ENCODE measurements at regions not wholly inside any gene's neighbourhood (a gene's known extent, or its start where the extent isn't known, plus 50 kb on each side); places are given as distances from the start of the nearest gene placed in this dataset.

DNA sequence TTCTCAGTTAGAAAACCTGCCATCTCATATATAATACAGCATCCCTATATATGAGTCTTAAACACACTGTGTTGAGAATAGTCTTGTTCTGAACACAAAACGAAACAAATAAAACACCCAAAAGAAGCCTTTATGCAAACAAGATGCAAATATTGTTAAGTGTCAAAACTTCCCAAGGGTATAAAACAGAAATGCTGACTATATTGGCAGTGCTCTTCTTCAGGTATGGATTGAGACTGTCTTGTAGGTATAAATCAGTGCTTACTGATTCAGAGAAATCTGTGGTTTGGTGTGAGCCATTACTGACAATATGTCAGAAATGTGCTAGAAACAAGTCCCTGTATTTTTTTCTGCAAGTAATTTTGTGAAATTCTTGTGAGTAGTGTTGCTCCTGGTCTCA, 82.8 kb upstream of the CTSO start:
- Histone ChIP-seq H3K79me2 (replicated peaks; ENCODE audit: insufficient read depth) (no peaks in the 10 kb centered on the region), H3K27ac (ENCODE audit: low read depth) (no peak overlapping the region), H3K27me3 (ENCODE audit: insufficient read depth) (no peaks in the 10 kb centered on the region), H3K36me3 (ENCODE audit: insufficient read depth) (no peaks in the 10 kb centered on the region), H3K4me2 (no peak overlapping the region), H4K20me1 (replicated peaks; ENCODE audit: insufficient read depth) (no peaks in the 10 kb centered on the region), H3K4me3 (no peak overlapping the region), H2AFZ (no peak overlapping the region), H3F3A (replicated peaks; ENCODE audit: low read depth) (no peaks in the 10 kb centered on the region), H3K9me2 (ENCODE audit: insufficient read depth) (peaks cover 18% of the 10 kb centered on the region), H3K4me1 (ENCODE audit: insufficient read depth) (peaks cover 11% of the 10 kb centered on the region; the same call in 1 of the 2 replicates)
- DNase-seq (ENCODE audit: low spot score) (no peak), ATAC-seq (no peak)
- Mint-ChIP-seq H3K27me3 (ENCODE audit: insufficient read depth, low read depth, poor library complexity) (no peaks in the 10 kb centered on the region), H3K4me3 (no peak overlapping the region), H3K4me1 (no peaks in the 10 kb centered on the region; the same call in 2 of the 3 replicates), H3K27ac (no peak overlapping the region), H3K9me3 (no peaks in the 10 kb centered on the region; the same call in 2 of the 3 replicates), H3K36me3 (ENCODE audit: low read depth) (no peaks in the 10 kb centered on the region)
- TF ChIP-seq CTCF (conservative IDR thresholded peaks at IDR 0.05; ENCODE audit: low read depth in 2 of 2) (no peak), ETS1 (IDR thresholded peaks at IDR 0.05) (no peak), EZH2phosphoT487 (IDR thresholded peaks at IDR 0.05; ENCODE audit: unreplicated experiment) (no peak), NANOG (IDR thresholded peaks at IDR 0.05; ENCODE audit: borderline replicate concordance) (no peak), ZNF331 (CRISPR knock-in tag; IDR thresholded peaks at IDR 0.05; ENCODE audit: low read depth) (no peak), CREB1 (CRISPR knock-in tag; IDR thresholded peaks at IDR 0.05; ENCODE audit: low read depth) (no peak), POLR2AphosphoS5 (IDR thresholded peaks at IDR 0.05; ENCODE audit: low read depth) (no peak), ZNF462 (CRISPR knock-in tag; IDR thresholded peaks at IDR 0.05) (no peak), EZH2 (IDR thresholded peaks at IDR 0.05; ENCODE audit: low read depth, unreplicated experiment) (no peak), REST (IDR thresholded peaks at IDR 0.05; ENCODE audit: unreplicated experiment) (no peak), ZNF114 (CRISPR knock-in tag; IDR thresholded peaks at IDR 0.05) (no peak), JUNB (IDR thresholded peaks at IDR 0.05; ENCODE audit: unreplicated experiment) (no peak), STAT1 (IDR thresholded peaks at IDR 0.05; ENCODE audit: unreplicated experiment) (no peak)

All from GM23338 (cell line).